ENCODE measurements at regions not wholly inside any gene's neighbourhood (a gene's known extent, or its start where the extent isn't known, plus 50 kb on each side); places are given as distances from the start of the nearest gene placed in this dataset.

DNA sequence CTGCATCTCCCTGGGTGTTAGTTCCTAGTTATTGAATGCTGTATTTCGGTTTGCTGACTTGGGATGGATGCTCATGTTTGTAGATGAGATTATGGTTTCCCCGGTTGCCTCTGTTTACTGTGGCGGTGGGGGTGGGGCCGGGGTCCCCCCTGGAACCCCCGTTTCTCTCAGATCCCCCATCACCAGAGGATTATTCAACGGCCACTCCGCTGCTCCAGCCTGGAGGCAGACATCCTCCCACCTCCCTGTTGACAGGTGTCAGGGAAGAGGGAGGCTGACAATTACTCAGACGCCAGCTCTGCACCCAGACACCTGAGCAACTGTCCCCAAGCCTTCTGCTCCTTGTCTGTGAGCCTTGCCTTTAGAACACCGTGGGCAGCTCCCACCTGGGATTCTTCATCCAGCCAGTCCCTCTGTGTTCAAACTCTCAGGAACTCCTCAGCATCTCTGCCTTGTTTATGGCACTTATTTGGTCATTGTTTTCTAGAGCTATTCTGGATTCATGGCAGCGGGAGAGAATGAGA is 95.9 kb upstream of the PRR20G start:
- no peak for DNase-seq (ENCODE audit: low read depth in 4 of 4, low spot score in 1 of 4)

DNA sequence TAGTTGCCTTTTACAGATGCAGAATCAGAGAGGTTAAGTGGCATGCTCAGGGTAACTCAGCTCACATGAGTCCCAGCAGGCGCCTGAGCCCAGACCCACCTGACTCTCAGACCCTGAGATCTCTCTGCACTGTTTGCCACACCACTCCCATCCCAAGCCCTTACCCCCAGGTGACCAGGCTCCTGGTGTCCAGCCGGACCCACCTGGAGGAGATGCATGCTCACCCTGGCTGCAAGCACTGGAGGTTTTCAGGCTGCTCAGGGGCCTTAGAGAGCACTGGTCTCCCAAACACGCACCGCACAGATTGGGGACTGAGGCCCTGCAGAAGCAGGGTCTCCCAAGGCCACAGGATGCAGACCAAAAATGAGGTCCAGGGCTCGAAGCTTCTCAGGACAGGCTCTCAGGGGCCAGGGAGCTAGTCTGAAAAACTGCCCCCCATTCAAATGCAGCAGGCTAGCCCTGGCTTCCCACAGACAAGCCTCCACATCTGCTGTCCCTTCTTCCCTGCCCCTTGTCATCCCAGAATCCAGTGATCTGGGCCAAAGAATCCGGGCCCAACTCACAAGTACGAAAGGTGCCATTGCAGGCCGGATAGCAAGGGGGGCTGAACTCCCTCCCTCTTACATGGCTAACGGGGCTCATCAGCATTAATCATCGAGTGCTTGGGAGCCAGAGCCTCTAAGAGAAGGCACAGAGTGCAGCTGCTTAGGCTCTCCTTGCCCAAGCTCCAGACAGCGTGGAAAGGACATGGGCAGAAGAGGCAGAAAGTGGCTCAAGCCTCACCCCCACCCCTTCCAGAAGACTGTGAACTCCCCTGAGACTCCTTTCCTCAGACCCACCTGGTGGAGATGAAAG is 90.2 kb upstream of the PRR20G start:
- no peak for DNase-seq (ENCODE audit: low read depth in 4 of 4, low spot score in 1 of 4)

DNA sequence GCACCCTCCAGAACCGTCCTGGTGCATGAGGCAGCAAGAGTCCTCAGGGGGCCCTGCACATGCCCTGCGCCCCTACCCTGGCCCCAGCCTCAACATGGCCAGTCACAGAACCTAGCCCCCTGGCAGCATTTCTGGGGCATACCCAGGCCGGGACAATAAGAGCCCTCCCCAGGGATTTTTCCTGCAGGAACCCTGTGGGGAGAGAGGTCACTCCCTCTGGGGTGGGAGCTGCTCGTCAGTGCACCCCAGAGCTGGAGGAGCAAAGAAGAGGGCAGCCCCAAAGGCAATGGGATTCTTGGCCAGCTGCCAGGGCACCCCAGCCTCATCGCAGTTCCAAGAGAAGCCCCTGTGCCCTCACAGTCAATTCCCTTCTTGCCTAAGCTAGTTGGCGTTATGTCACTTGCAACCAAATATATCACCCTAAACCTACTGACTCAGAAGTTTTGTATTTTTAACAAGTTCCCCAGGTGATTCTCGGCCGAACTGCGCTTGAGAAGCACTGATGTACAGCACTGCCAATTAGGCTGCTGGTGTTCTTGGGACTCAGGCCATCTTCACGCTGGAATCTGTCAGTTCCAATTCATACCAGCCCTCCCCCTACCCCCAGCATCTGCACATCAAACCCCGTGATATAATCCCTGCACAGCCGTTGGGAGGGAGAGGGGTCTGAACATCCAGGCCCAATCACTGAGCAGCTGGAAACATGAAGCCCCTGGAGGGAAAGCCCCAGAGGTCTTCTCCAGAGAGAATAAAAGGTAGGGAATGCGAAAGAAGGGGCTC is 87.5 kb upstream of the PRR20G start:
- no peak for DNase-seq (ENCODE audit: low read depth in 4 of 4, low spot score in 1 of 4)

DNA sequence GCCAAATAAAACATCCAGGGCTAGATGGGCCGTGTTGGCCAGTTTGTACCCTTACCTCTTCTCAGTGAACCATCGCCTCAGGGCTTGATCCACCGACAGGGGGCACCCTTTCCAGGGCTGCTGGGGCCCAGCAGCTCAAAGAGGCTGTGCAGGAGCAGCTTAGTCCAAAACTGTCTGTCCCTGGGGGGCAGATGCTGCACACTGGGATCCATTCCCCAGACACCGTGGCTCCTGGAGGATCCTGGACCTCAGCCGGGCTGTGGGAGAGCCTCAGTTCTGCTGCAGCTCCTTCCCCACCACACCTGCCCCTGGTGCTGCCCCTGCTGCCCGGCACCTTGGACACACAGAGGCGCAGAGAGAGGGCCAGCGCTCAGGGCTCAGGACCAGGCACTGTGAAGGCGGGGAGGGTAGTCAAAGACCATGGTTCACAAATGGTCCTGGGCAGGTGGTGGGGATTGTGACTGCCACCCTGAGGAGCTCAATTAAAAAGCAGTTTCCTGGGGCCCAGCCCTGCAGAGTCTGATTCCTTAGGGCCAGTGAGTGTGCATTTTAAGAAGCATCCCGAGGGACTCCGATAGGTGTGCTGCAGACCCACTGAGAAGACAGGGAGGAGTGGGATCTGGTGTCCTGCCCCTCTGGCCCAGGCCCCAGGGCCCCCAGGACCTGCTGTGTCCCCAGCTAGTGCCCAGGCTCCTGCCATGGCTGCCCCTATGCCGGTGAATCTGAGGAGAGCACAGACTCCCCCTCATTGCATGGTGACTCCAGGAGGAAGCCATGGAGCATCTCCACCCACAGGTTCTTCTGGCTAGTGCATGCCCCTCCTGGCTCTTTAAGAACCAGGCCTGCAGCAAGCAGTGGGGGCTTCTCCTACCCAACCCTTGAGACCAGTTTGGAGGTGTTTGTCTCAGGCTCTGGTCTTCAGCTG is 86.5 kb upstream of the PRR20G start:
- no peak for DNase-seq (ENCODE audit: low read depth in 4 of 4, low spot score in 1 of 4)

DNA sequence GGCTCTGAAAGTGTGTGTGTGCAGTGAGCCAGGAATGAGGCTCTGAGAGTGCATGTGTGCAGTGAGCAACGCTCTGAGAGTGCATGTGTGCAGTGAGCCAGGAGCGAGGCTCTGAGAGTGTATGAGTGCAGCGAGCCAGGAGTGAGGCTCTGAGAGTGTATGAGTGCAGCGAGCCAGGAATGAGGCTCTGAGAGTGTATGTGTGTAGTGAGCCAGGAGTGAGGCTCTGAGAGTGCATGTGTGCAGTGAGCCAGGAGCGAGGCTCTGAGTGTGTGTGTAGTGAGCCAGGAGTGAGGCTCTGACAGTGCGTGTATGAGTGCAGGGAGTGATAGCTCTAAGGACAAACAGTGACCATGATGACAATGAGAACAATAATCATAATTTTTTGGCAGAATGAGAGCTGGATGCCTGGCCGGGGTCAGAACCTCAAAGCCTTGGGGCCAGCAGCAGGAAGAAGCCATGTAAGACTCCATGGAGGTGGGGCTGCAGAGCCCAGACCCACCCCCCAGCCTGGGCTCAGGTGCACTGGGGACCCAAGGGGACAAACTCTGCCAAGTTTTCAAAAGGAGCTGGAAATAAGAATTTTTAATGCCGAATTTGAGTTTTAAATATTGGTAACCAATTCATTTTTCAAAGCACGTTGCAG is 85.7 kb upstream of the PRR20G start:
- no peak for DNase-seq (ENCODE audit: low read depth in 4 of 4, low spot score in 1 of 4)

DNA sequence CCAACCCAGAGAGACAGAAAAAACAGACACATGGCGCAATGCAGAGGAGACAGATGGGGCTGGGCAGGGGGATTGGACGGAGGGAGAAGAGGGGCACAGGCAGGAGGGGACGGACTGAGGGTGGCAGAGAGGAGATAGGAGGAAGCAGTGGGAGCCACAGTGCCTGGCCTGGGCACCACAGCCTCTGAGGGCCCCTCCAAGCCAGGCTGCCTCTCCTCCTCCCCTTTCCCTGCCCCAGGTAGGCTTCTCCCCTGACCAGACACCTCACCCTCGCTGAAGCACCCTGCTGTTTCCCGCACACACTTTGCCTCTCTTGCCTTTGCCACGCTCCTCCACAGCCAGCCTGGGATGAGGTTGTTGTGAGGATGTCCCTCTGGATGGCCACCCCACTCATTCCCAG is 84.0 kb upstream of the PRR20G start:
- no peak for DNase-seq (ENCODE audit: low read depth in 4 of 4, low spot score in 1 of 4)

DNA sequence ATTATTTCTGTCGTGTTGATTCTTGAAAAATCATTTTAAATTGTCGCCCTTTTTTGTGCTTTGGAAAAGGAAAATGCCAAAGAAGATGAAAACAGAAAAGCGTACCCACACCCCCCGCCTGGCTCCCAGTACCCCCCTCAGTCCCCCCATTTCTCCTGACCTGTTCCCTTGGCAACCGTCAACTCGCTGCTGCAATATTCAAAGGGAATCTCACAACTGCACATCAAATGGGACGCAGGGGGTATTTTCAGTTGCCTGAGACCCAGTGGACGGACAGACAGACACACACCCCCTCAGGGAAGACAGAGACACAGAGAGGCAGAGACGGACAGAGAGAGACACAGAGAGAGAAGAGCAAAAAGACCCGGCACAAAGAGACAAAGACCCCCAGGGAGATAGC is 83.5 kb upstream of the PRR20G start:
- DNase-seq (ENCODE audit: low read depth in 4 of 4, low spot score in 1 of 4): no peak

DNA sequence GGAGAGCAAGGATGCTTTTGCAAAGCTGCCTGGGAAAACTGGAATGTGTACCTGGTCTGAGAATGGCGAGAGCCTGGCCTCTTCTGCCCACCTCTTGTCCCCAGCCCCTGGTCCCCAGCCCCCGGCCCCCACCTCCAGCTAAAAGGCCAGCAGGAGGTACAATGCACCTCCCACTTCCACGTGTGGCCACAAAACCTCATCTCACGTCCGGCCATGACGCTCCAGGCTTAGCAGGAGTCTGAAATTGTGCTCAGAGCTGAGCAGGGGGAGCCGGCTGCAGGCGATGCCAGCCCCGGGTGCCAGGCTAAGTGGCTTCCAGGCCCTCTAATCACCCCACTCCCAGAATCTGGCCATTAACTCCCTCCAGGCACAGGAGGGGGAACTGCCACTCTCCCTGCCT is 83.1 kb upstream of the PRR20G start:
- DNase-seq (ENCODE audit: low read depth in 4 of 4, low spot score in 1 of 4): no peak

DNA sequence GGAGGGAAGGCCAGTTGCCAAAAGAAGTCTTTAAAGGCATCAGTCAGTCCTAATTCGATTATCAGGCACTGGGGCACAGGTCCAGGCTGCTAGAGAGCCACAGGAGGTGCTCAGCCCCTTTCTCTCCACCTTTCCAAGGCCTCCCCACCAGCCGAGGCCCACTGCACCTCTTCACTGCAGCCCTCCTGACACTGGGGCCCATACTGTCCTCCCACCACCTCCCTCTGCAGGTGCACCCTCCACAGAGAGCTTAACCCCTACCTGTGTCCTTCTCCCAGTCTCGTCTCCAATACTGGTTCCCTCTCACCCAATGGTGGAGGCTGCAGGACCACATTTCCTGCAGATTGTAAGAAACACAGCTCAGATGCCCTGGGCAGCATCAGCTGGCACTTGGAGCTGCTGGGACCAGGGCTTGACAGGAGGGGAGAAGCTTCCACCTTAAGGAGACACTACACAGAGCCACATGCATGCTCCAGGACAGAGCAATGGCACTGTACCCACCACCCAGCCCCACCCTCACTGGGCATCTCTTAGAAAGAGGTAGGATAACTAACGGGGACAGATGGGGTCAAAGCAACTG is 81.6 kb upstream of the PRR20G start:
- DNase-seq (ENCODE audit: low read depth in 4 of 4, low spot score in 1 of 4): no peak

DNA sequence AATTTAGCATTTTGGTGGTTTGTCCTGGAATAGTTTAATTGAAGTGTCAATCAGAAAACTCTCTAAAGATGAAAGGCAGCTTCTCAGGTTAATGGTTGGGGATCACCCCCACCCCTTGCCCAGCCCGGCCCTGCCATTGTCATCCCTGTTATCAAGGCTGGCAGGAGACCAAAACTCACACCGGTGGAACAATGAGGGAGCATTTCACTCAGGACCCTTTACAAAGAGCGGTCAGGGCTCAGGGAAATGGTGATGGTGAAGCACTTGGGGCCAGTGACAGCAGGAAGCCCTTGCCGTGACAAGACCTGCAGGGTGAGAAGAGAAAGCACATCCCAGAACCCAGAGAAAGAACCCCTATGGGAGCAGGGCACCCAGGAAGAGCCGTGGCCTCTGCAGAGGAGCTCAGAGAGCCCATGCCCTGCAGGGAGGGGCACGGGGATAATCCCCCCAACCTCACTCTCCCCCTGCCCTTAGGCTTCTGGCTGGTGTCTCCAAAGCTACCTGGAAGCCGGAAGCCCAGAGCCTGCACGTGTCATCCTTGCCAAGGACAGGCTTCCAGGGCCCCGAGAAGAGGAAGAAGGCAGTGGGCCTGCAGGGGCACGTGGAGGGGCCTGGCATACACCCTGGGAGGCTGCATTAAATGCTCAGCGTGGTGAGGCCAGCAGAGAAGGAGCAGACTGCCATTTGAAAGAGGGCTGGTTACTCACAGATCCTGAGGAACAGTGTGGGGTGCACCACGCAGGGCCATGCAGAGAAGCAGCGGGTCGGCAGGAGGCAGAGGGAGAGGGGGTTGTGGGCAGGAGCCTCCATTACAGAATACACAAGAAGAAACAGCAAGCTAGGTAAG is 80.6 kb upstream of the PRR20G start:
- DNase-seq (ENCODE audit: low read depth in 4 of 4, low spot score in 1 of 4): no peak

DNA sequence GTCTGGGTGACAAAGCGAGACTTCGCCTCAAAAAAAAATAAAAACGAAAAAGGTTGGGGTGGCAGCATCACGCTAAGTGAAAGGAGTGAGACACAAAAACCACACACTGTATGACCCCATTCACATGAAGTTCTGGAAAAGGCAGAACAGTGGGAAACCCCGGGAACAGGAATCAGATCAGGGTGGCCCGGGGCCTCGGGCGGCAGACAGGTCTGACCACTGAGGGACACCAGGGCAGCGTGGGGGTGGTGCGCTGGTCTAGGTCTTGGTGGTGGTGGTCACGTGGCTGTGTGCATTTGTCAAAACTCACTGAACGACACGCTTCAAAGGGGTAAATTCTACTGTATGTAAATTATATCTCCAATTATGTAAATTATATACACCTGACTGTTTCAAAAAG is 79.7 kb upstream of the PRR20G start:
- no peak for DNase-seq (ENCODE audit: low read depth in 4 of 4, low spot score in 1 of 4)

DNA sequence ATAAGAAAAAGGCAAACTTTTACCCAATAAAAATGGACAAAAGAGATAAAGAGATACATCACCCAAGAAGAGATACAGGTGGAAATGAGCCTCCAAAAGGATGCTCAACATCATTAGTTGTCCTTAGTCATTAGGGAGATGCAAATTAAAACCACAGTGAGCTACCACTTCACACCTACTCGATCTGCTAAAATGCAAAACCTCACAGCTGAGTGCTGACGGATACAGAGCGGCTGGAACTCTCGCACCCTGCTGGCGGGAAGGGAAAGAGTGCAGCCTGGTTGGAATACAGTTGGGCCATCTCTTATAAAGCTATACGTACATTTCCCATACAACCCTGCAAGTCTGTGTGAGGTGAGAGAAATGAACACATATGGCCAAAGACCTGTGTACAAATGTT is 78.5 kb upstream of the PRR20G start:
- no peak for DNase-seq (ENCODE audit: low read depth in 4 of 4, low spot score in 1 of 4)

DNA sequence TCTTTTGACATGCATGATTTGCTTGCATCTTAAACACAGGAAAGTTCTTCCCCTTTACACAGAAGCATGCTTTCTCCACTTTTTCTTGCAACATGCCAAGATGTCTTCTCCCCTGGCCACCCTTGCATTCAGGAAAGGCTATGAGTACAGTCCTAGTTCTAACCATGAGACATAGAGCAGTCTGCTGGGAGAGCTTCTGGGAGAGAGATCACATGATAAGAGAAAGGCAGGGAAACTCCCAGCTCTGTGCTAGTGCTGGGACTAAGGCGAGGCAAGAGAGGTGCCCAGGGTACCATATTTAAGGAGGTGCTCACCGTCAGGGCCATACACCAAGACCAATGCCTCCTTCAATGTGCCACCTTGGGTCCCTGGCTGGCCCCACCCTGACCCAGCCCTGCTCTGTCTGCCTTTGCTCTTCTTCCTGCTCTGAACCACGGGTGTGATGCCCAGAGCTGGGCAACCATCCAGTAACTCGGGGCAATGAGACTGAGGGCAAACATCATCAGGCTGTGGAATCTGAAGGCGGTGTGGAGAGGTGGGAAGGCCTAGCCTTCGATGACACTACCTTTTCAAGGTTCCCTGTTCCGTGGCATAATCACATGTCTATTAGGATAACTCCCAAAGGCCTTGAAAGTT is 77.4 kb upstream of the PRR20G start:
- no peak for DNase-seq (ENCODE audit: low read depth in 4 of 4, low spot score in 1 of 4)

DNA sequence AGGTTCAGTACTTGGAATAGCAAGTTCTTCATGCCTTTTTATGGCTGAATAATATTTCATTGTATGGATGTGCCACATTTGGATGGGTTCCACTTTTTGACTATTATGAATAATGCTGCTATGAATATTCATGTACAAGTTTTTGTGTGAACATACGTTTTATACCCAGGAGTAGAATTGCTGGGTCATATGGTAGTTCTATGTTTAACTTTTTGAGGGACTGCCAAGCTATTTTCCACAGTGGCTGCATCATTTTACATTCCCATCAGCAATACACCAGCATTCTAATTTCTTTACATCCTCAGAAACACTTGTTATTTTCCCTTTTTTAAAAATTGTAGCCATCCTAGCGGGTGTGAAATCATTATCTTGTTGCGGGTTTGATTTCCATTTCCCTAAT is 76.0 kb upstream of the PRR20G start:
- DNase-seq (ENCODE audit: low read depth in 4 of 4, low spot score in 1 of 4): no peak

DNA sequence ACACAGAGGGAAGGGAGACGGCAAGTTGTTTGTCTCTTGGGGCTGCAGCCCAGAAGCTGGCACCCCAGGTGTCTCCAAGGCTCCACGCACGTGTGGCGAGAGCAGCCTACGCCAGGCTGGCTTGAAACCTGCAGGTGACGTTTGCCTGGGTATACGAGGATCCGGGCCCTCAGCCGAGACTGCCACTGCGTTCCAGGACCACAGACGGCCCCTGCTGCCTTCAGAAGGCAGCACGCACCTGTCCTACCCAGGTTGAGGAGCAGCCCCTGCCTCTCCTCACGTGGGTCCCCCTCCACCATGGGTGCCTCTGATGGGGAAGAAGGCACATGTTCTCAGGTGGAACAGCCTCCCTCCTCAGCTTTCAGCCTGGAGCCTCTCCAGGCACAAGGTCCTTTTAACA is 75.3 kb upstream of the PRR20G start:
- no peak for DNase-seq (ENCODE audit: low read depth in 4 of 4, low spot score in 1 of 4)

DNA sequence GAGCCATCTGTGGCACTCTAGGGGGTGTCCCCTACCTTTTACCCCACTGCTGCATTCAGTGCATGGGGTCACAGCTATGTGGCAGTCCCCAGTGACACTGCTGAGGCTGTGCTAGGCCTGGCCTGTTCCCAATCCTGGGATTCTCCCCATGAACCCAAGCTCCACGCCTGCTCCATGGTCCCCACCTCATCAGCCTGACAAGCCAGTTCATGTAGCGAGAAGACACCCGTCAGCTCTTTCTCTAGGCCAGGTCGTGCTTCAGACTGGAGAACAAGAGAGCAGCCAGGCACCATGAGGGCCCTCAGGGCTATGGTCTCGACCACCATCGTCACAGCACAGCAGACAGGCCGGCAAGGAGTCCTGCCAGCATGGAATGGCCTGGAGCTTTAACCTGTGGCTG is 72.8 kb upstream of the PRR20G start:
- no peak for DNase-seq (ENCODE audit: low read depth in 4 of 4, low spot score in 1 of 4)

DNA sequence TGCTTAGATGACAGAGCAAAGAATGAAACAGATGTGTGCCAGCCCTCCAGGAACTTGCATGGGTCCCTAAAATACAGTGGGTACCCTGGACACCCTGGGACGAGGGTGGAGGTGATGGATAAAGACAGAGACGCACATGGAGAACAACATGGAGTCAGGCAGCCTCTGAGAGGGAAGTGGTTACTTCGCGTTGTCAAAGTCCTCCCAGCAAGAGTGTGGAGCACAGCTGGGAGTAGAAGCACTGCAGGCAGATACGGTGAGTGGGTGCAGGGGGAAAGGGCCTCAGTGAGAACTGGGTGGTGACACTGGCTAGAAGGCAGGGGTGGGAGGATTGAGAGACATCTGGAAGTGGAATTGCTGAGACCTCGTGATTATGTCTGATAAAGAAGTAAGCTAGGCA is 70.8 kb upstream of the PRR20G start:
- no peak for DNase-seq (ENCODE audit: low read depth in 4 of 4, low spot score in 1 of 4)

DNA sequence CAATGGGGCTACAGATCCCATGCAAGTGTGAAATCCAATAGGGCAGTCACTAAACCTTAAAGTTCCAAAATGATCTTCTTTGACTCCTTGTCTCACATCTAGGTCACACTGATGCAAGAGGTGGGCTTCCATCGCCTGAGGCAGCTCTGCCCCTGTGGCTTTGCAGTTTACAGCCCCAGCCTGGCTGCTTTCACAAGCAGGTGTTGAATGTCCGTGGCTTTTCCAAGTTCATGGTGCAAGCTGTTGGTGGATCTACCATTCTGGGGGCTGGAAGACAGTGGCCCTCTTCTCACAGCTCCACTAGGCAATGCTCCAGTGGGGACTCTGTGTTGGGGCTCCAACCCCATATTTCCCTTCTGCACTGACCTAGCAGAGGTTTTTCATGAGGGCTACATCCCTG is 68.5 kb upstream of the PRR20G start:
- DNase-seq (ENCODE audit: low read depth in 4 of 4, low spot score in 1 of 4): no peak

DNA sequence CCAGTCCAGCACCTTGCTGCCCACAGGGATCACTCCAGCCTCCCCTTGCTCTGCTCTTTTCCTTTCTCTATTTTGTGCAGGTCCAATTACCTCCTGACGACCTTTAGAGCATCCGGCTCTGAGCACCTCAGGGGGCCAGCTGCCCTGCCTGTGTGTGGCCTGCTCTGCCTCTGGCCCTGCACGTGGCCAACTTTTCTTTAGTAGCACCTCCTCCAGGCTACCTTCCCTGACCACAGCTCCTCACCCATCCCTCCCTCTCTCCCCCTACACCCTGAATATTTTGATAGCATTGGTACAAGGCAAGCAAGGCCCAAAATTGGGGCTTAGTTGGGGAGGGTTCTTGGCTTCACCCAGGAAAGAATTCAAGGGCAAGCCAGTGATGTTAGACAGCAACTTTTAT is 66.9 kb upstream of the PRR20G start:
- DNase-seq (ENCODE audit: low read depth in 4 of 4, low spot score in 1 of 4): no peak
